Activated CD4-positive, alpha-beta T cell treated with anti-CD3 and anti-CD28 coated beads, Interleukin-2, amount 50 U/mL, for 24 hours (primary cell): ENCODE measurements at regions not wholly inside any gene's neighbourhood (a gene's known extent, or its start where the extent isn't known, plus 50 kb on each side); places are given as distances from the start of the nearest gene placed in this dataset.

ENCODE experiments used
- DNase-seq, 2 donors: peaks; one replicate each; pipeline ENCODE4 v3.0.0-alpha.2; 2020; ENCODE audit warnings: low read depth in 1 of 2, low spot score in 1 of 2

DNA sequence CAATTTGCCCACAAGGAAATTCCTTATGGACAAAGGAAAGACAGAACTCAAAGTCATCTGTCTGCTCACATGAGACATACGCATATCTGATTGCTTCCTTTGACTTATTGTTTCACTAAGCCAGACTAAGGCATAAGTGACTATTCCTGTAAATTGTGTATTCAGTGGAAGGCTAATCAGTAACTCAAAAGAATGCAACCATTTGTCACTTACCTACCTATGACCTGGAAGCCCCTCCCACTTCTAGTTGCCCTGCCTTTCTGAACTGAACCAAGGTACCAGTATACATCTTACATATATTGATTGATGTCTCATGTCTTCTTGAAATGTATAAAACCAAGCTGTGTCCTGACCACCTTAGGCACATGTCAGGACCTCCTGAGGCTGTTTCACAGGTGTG, 53.5 kb upstream of the PROK2 start:
- DNase-seq, result no peak
